MCF 10A (cell line): ENCODE measurements at regions not wholly inside any gene's neighbourhood (a gene's known extent, or its start where the extent isn't known, plus 50 kb on each side); places are given as distances from the start of the nearest gene placed in this dataset.

ENCODE experiments used
- BruUV-seq: library from RNA; stranded (reverse); fragments of 400-500 nt; replicated peaks from 2 replicates; lab custom pipeline; 2021; lab: Mats Ljungman, UMichigan
- CTCF ChIA-PET: fragments of 300-600 bp; sonication (Branson Sonifier 250); formaldehyde crosslinking; extraction: SDS; loops from one replicate; lab custom pipeline; 2021; ENCODE audit warnings: antibody characterized with exemption, inconsistent platforms; lab: Yijun Ruan, JAX
- POLR2A ChIA-PET: fragments of 300-600, 350-650 bp; sonication (Branson Sonifier 250); formaldehyde crosslinking; extraction: SDS; loops from one replicate; lab custom pipeline; 2020; ENCODE audit warnings: antibody characterized with exemption, inconsistent platforms; lab: Yijun Ruan, JAX
- DNase-seq: peaks from one replicate; pipeline ENCODE4 v3.0.0-alpha.2; 2018; ENCODE audit not compliant: unreplicated experiment
- H3K27ac Mint-ChIP-seq: one replicate; pipeline ENCODE4 v1.8.0; 2022; ENCODE audit warnings: mild to moderate bottlenecking, low read depth, mixed read lengths; ENCODE audit not compliant: unreplicated experiment
- H3K27me3 Mint-ChIP-seq: one replicate; pipeline ENCODE4 v1.8.0; 2022; ENCODE audit warnings: mixed read lengths; ENCODE audit not compliant: insufficient read depth, unreplicated experiment
- H3K36me3 Mint-ChIP-seq: one replicate; pipeline ENCODE4 v1.8.0; 2022; ENCODE audit warnings: mild to moderate bottlenecking, moderate library complexity, mixed read lengths; ENCODE audit not compliant: insufficient read depth, unreplicated experiment
- H3K4me1 Mint-ChIP-seq: one replicate; pipeline ENCODE4 v1.8.0; 2022; ENCODE audit warnings: mixed read lengths; ENCODE audit not compliant: insufficient read depth, unreplicated experiment
- H3K4me3 Mint-ChIP-seq: one replicate; pipeline ENCODE4 v1.8.0; 2022; ENCODE audit warnings: mild to moderate bottlenecking, moderate library complexity, mixed read lengths; ENCODE audit not compliant: unreplicated experiment
- H3K9me3 Mint-ChIP-seq: one replicate; pipeline ENCODE4 v1.8.0; 2022; ENCODE audit warnings: mixed read lengths; ENCODE audit not compliant: unreplicated experiment
- CTCF ChIP-seq: fragments of 200-600 bp; IDR thresholded peaks from one replicate; pipeline ENCODE4 v1.8.0; 2022; ENCODE audit warnings: antibody characterized with exemption, mild to moderate bottlenecking; ENCODE audit not compliant: unreplicated experiment
- intact Hi-C: fragments of 100-400 bp; cut with micrococcal nuclease; formaldehyde crosslinking; loops from 2 replicates; pipeline ENCODE4 v1.14.1; 2022

GRCh38 chr6:125568609-125569008, 180.8 kb upstream of the HEY2 start:
- no peak for TF ChIP-seq CTCF
- H3K9me3 Mint-ChIP-seq, result no peaks in the 10 kb centered on the region
- H3K36me3 Mint-ChIP-seq, result no peaks in the 10 kb centered on the region
- no peak for DNase-seq
- H3K27ac Mint-ChIP-seq, result no peak overlapping the region
- no peaks in the 10 kb centered on the region for H3K4me1 Mint-ChIP-seq
- no peak overlapping the region for H3K4me3 Mint-ChIP-seq
- ChIA-PET CTCF (no interaction called here), POLR2A (no interaction called here)
- H3K27me3 Mint-ChIP-seq, result peaks cover 100% of the 10 kb centered on the region
- BruUV-seq, result no TSS peak
- intact Hi-C loops, result no loop called here

GRCh38 chr6:125570526-125570925, 178.9 kb upstream of the HEY2 start:
- Mint-ChIP-seq H3K27ac (no peak overlapping the region), H3K9me3 (no peaks in the 10 kb centered on the region), H3K4me3 (no peak overlapping the region), H3K36me3 (no peaks in the 10 kb centered on the region), H3K4me1 (no peaks in the 10 kb centered on the region), H3K27me3 (peaks cover 100% of the 10 kb centered on the region)
- DNase-seq, result no peak
- no TSS peak for BruUV-seq
- CTCF ChIA-PET, result interaction anchor here (0.6 kb wide), 1 partner anchor 124 kb away, joined by 3 read pairs; no protein-coding TSS in a partner anchor
- POLR2A ChIA-PET, result interaction anchor here (0.6 kb wide), 1 partner anchor 17 kb away, joined by 4 read pairs; no protein-coding TSS in a partner anchor
- TF ChIP-seq CTCF, result no peak
- intact Hi-C loops, result no loop called here

- no peak for TF ChIP-seq CTCF
- H3K4me3 Mint-ChIP-seq, result no peak overlapping the region
- H3K27me3 Mint-ChIP-seq, result peaks cover 100% of the 10 kb centered on the region
- CTCF ChIA-PET, result interaction anchor here (0.6 kb wide), 1 partner anchor 11 kb away, joined by 3 read pairs; no protein-coding TSS in a partner anchor
- no TSS peak for BruUV-seq
- intact Hi-C loops, result no loop called here
- no peak overlapping the region for H3K27ac Mint-ChIP-seq
- no peaks in the 10 kb centered on the region for H3K4me1 Mint-ChIP-seq
- POLR2A ChIA-PET, result interaction anchor here (0.6 kb wide), 1 partner anchor 1648 kb away, joined by 3 read pairs; no protein-coding TSS in a partner anchor
- no peaks in the 10 kb centered on the region for H3K36me3 Mint-ChIP-seq
- H3K9me3 Mint-ChIP-seq, result no peaks in the 10 kb centered on the region
- no peak for DNase-seq
These were observed 178.2 kb upstream of the HEY2 start for GRCh38 chr6:125571207-125571755.

- no peak for TF ChIP-seq CTCF
- DNase-seq, result no peak
- ChIA-PET POLR2A (no interaction called here), CTCF (no interaction called here)
- no peaks in the 10 kb centered on the region for H3K9me3 Mint-ChIP-seq
- H3K36me3 Mint-ChIP-seq, result no peaks in the 10 kb centered on the region
- BruUV-seq, result no TSS peak
- intact Hi-C loops, result no loop called here
- H3K27ac Mint-ChIP-seq, result no peak overlapping the region
- peaks cover 98% of the 10 kb centered on the region for H3K27me3 Mint-ChIP-seq
- no peak overlapping the region for H3K4me3 Mint-ChIP-seq
- no peaks in the 10 kb centered on the region for H3K4me1 Mint-ChIP-seq
These were observed 174.8 kb upstream of the HEY2 start for GRCh38 chr6:125574604-125575003.
